ENCODE measurements at regions not wholly inside any gene's neighbourhood (a gene's known extent, or its start where the extent isn't known, plus 50 kb on each side); places are given as distances from the start of the nearest gene placed in this dataset.

DNA sequence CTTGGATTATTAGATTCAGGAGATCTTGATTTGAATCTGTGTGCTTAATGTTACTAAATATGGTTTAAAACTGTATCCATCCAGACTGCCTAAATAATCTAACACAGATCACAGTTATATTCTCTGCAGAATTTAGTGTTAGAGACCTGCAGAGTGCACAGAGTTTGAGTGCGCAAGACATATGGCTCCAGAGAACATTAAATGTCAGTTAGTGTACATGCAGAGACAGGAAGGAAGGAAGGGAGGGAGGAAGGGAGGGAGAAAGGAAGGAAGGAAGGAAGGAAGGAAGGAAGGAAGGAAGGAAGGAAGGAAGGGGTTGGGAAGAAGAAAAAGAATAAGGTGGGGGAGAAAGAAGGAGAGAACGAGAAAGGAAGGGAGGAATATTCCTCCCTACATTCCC lies 210.0 kb upstream of the COX7C start:
- Mint-ChIP-seq H3K27ac (no peak overlapping the region), H3K4me1 (no peaks in the 10 kb centered on the region), H3K27me3 (ENCODE audit: low read depth) (no peaks in the 10 kb centered on the region)

More for the DNA sequence above, 210.0 kb upstream of the COX7C start:
- no peaks in the 10 kb centered on the region for H3K9me3 Mint-ChIP-seq
- TF ChIP-seq FOXP1 (CRISPR knock-in tag; IDR thresholded peaks at IDR 0.05; ENCODE audit: borderline replicate concordance) (no peak), ZBTB21 (CRISPR knock-in tag; IDR thresholded peaks at IDR 0.05; ENCODE audit: borderline replicate concordance) (no peak), ZNF138 (CRISPR knock-in tag; conservative IDR thresholded peaks at IDR 0.05) (no peak), USF2 (CRISPR knock-in tag; IDR thresholded peaks at IDR 0.05) (no peak), PRDM15 (CRISPR knock-in tag; IDR thresholded peaks at IDR 0.05) (no peak), CBFB (CRISPR knock-in tag; IDR thresholded peaks at IDR 0.05; ENCODE audit: low read depth) (no peak), NR3C1 (CRISPR knock-in tag; conservative IDR thresholded peaks at IDR 0.05; ENCODE audit: low read depth) (no peak), MAX (CRISPR knock-in tag; IDR thresholded peaks at IDR 0.05) (no peak), FOXK1 (CRISPR knock-in tag; IDR thresholded peaks at IDR 0.05) (no peak), JUN (CRISPR knock-in tag; IDR thresholded peaks at IDR 0.05) (no peak)
- TF ChIP-seq, protein P1, sequence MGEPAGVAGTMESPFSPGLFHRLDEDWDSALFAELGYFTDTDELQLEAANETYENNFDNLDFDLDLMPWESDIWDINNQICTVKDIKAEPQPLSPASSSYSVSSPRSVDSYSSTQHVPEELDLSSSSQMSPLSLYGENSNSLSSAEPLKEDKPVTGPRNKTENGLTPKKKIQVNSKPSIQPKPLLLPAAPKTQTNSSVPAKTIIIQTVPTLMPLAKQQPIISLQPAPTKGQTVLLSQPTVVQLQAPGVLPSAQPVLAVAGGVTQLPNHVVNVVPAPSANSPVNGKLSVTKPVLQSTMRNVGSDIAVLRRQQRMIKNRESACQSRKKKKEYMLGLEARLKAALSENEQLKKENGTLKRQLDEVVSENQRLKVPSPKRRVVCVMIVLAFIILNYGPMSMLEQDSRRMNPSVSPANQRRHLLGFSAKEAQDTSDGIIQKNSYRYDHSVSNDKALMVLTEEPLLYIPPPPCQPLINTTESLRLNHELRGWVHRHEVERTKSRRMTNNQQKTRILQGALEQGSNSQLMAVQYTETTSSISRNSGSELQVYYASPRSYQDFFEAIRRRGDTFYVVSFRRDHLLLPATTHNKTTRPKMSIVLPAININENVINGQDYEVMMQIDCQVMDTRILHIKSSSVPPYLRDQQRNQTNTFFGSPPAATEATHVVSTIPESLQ (CRISPR knock-in tag; IDR thresholded peaks at IDR 0.05): no peak
- TF ChIP-seq, protein P2, sequence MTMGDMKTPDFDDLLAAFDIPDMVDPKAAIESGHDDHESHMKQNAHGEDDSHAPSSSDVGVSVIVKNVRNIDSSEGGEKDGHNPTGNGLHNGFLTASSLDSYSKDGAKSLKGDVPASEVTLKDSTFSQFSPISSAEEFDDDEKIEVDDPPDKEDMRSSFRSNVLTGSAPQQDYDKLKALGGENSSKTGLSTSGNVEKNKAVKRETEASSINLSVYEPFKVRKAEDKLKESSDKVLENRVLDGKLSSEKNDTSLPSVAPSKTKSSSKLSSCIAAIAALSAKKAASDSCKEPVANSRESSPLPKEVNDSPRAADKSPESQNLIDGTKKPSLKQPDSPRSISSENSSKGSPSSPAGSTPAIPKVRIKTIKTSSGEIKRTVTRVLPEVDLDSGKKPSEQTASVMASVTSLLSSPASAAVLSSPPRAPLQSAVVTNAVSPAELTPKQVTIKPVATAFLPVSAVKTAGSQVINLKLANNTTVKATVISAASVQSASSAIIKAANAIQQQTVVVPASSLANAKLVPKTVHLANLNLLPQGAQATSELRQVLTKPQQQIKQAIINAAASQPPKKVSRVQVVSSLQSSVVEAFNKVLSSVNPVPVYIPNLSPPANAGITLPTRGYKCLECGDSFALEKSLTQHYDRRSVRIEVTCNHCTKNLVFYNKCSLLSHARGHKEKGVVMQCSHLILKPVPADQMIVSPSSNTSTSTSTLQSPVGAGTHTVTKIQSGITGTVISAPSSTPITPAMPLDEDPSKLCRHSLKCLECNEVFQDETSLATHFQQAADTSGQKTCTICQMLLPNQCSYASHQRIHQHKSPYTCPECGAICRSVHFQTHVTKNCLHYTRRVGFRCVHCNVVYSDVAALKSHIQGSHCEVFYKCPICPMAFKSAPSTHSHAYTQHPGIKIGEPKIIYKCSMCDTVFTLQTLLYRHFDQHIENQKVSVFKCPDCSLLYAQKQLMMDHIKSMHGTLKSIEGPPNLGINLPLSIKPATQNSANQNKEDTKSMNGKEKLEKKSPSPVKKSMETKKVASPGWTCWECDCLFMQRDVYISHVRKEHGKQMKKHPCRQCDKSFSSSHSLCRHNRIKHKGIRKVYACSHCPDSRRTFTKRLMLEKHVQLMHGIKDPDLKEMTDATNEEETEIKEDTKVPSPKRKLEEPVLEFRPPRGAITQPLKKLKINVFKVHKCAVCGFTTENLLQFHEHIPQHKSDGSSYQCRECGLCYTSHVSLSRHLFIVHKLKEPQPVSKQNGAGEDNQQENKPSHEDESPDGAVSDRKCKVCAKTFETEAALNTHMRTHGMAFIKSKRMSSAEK (CRISPR knock-in tag; IDR thresholded peaks at IDR 0.05; ENCODE audit: borderline replicate concordance): no peak
- TF ChIP-seq, protein P3, sequence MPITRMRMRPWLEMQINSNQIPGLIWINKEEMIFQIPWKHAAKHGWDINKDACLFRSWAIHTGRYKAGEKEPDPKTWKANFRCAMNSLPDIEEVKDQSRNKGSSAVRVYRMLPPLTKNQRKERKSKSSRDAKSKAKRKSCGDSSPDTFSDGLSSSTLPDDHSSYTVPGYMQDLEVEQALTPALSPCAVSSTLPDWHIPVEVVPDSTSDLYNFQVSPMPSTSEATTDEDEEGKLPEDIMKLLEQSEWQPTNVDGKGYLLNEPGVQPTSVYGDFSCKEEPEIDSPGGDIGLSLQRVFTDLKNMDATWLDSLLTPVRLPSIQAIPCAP (CRISPR knock-in tag; IDR thresholded peaks at IDR 0.05): no peak
- TF ChIP-seq, protein P4, sequence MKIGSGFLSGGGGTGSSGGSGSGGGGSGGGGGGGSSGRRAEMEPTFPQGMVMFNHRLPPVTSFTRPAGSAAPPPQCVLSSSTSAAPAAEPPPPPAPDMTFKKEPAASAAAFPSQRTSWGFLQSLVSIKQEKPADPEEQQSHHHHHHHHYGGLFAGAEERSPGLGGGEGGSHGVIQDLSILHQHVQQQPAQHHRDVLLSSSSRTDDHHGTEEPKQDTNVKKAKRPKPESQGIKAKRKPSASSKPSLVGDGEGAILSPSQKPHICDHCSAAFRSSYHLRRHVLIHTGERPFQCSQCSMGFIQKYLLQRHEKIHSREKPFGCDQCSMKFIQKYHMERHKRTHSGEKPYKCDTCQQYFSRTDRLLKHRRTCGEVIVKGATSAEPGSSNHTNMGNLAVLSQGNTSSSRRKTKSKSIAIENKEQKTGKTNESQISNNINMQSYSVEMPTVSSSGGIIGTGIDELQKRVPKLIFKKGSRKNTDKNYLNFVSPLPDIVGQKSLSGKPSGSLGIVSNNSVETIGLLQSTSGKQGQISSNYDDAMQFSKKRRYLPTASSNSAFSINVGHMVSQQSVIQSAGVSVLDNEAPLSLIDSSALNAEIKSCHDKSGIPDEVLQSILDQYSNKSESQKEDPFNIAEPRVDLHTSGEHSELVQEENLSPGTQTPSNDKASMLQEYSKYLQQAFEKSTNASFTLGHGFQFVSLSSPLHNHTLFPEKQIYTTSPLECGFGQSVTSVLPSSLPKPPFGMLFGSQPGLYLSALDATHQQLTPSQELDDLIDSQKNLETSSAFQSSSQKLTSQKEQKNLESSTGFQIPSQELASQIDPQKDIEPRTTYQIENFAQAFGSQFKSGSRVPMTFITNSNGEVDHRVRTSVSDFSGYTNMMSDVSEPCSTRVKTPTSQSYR (CRISPR knock-in tag; IDR thresholded peaks at IDR 0.05): no peak
- no peak overlapping the region for H3K4me3 Mint-ChIP-seq
- no peaks in the 10 kb centered on the region for H3K36me3 Mint-ChIP-seq
- POLR2A ChIA-PET: no interaction called here
- DNase-seq (ENCODE audit: low spot score) (no peak), ATAC-seq (no peak)
- CTCF ChIA-PET: no interaction called here
